BE2C (cell line): ENCODE measurements at regions not wholly inside any gene's neighbourhood (a gene's known extent, or its start where the extent isn't known, plus 50 kb on each side); places are given as distances from the start of the nearest gene placed in this dataset.

ENCODE experiments used
- DNase-seq: peaks from one replicate; pipeline ENCODE4 v3.0.0-alpha.2; 2020
- H3K27me3 ChIP-seq: fragments of 250-450 bp; sonication (Bioruptor Pico); 2 replicates; pipeline ENCODE4 v1.5.1; 2020; ENCODE audit warnings: mild to moderate bottlenecking
- H3K36me3 ChIP-seq: fragments of 250-450 bp; sonication (Bioruptor Pico); 2 replicates; pipeline ENCODE4 v1.5.1; 2020; ENCODE audit warnings: mild to moderate bottlenecking
- H3K4me1 ChIP-seq: fragments of 250-450 bp; sonication (Bioruptor Pico); 2 replicates; pipeline ENCODE4 v1.5.1; 2020
- H3K4me3 ChIP-seq: 2 replicates; pipeline ENCODE4 v1.5.1; 2011; ENCODE audit warnings: low read depth, low read length
- H3K9me3 ChIP-seq: fragments of 250-450 bp; sonication (Bioruptor Pico); 2 replicates; pipeline ENCODE4 v1.5.1; 2020
- TF ChIP-seq, protein P1 (sequence below): IDR thresholded peaks from 2 replicates; pipeline ENCODE4 v1.5.1; 2012; ENCODE audit warnings: mild to moderate bottlenecking, low read depth, low read length

- Histone ChIP-seq H3K27me3 (no peaks in the 10 kb centered on the region), H3K4me3 (no peak overlapping the region), H3K4me1 (no peaks in the 10 kb centered on the region), H3K36me3 (no peaks in the 10 kb centered on the region), H3K9me3 (no peaks in the 10 kb centered on the region)
- TF ChIP-seq, protein P1, sequence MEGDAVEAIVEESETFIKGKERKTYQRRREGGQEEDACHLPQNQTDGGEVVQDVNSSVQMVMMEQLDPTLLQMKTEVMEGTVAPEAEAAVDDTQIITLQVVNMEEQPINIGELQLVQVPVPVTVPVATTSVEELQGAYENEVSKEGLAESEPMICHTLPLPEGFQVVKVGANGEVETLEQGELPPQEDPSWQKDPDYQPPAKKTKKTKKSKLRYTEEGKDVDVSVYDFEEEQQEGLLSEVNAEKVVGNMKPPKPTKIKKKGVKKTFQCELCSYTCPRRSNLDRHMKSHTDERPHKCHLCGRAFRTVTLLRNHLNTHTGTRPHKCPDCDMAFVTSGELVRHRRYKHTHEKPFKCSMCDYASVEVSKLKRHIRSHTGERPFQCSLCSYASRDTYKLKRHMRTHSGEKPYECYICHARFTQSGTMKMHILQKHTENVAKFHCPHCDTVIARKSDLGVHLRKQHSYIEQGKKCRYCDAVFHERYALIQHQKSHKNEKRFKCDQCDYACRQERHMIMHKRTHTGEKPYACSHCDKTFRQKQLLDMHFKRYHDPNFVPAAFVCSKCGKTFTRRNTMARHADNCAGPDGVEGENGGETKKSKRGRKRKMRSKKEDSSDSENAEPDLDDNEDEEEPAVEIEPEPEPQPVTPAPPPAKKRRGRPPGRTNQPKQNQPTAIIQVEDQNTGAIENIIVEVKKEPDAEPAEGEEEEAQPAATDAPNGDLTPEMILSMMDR, result no peak
- DNase-seq, result no peak
These were observed 111.0 kb upstream of the RAI14 start for GRCh38 chr5:34545164-34545563.

DNA sequence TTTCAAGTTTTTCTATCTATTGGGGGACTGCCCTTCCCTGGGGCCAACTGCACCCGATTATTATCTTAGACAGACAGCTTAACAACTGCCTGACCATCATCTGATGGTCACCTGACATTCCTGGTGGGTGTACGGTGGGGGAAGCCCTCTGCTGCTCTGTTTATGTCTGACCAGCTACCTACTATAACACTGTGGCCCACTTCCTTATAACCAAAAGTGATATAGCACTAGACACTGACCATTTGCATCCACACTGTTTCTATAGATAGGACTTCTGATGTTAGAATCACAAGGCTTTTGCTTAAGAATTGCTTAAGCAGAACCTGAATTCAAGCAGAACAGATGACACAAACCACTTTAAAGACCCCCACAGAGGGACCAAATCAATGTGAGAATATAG, 110.5 kb upstream of the RAI14 start:
- H3K4me3 ChIP-seq, result no peak overlapping the region
- TF ChIP-seq, protein P1, result no peak
- H3K4me1 ChIP-seq, result no peaks in the 10 kb centered on the region
- H3K27me3 ChIP-seq, result no peaks in the 10 kb centered on the region
- DNase-seq, result no peak
- no peaks in the 10 kb centered on the region for H3K9me3 ChIP-seq
- H3K36me3 ChIP-seq, result no peaks in the 10 kb centered on the region

DNA sequence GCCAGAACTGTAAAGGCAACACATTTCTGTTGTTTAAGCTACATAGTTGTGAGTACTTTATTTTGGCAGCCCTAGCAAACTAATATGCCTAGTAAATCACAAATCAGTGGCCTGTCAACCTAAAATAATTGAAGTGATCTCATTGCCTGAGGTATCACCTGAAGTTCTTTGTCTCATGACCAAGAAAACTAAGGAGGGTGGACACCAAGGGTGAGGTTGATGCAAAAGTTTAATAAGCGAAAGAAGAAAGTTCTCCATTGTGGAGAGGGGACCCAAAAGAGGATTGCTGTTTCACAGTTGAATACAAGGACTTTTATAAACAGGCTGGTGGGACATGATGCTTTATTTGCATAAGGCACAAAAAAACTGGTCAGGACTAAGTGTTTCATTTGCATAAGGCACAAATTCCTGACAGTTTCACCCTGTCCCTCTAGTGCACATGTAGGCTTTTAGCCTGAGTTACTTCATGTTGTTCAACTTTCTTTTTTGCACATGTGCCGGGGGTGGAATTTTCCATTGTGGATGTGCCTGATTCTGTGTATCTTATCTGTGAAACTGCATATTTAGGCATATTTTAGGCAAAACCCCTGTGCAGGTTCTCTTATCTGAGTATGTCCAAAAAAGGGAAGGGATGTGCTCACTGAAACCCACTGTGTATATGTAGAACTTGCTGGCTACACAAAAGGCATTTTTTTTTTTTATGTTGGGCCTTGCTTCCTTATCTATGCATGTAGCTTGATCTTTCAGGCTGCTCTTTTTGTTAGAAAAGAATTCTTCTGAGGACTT, 108.6 kb upstream of the RAI14 start:
- Histone ChIP-seq H3K27me3 (no peaks in the 10 kb centered on the region), H3K4me3 (no peak overlapping the region), H3K36me3 (no peaks in the 10 kb centered on the region), H3K4me1 (no peaks in the 10 kb centered on the region), H3K9me3 (no peaks in the 10 kb centered on the region)
- DNase-seq, result no peak
- TF ChIP-seq, protein P1, result no peak

DNA sequence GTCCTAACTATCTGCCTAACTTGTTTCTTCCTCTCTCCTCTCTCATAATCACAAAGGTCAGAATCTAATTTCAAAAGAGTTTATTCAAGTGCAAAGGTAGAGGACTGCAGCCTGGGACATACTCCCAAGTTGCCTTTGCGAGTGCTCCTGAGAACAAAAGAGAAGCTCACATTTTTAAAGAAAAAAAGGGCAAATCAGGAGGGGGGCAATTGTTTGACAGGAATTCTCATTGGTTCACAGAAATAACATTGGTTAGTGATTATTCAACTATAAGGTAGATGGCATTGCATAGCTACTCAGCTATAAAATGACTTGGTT, 108.1 kb upstream of the RAI14 start:
- no peak for DNase-seq
- TF ChIP-seq, protein P1, result no peak
- Histone ChIP-seq H3K27me3 (no peaks in the 10 kb centered on the region), H3K4me1 (no peaks in the 10 kb centered on the region), H3K9me3 (no peaks in the 10 kb centered on the region), H3K4me3 (no peak overlapping the region), H3K36me3 (no peaks in the 10 kb centered on the region)

- TF ChIP-seq, protein P1, result no peak
- DNase-seq, result no peak
- Histone ChIP-seq H3K9me3 (no peaks in the 10 kb centered on the region), H3K4me3 (no peak overlapping the region), H3K36me3 (no peaks in the 10 kb centered on the region), H3K4me1 (no peaks in the 10 kb centered on the region), H3K27me3 (peaks cover 6% of the 10 kb centered on the region; the same call in 1 of the 2 replicates)
These were observed 105.9 kb upstream of the RAI14 start for GRCh38 chr5:34550247-34550646.

DNA sequence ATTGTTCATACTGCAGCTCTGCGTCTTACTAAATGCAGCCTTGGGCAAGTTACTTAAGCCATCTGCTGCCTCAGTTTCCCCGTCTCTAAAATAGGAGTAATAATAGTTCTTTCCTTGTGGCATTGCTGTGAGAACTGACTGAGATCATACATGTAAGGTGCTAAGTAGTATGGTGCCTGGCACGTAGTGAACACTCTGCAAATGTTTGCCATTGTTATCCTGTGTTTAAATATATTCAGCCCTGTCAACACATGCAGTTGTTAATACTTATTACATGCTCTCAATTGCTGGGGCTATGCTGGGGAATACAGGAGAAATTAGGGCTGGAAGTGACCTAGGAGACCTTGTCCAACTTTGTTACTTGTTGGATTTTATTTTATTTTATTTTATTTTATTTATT, 105.2 kb upstream of the RAI14 start:
- H3K4me3 ChIP-seq, result no peak overlapping the region
- no peaks in the 10 kb centered on the region for H3K36me3 ChIP-seq
- H3K27me3 ChIP-seq, result peaks cover 6% of the 10 kb centered on the region
- H3K9me3 ChIP-seq, result no peaks in the 10 kb centered on the region
- no peak for DNase-seq
- no peaks in the 10 kb centered on the region for H3K4me1 ChIP-seq
- TF ChIP-seq, protein P1, result no peak
